ENCODE measurements at regions not wholly inside any gene's neighbourhood (a gene's known extent, or its start where the extent isn't known, plus 50 kb on each side); places are given as distances from the start of the nearest gene placed in this dataset.

GRCh38 chr22:48937032-48937639 lies 890.5 kb downstream of the BRD1 start:
- no peak for ATAC-seq

GRCh38 chr22:48936391-48936790 lies 891.3 kb downstream of the BRD1 start:
- TF ChIP-seq POLR2A (IDR thresholded peaks at IDR 0.05) (no peak), CTCF (IDR thresholded peaks at IDR 0.05) (no peak)
- ATAC-seq (no peak), DNase-seq (no peak)
- Histone ChIP-seq H3K9me3 (peaks cover 0 to 21% (median 0%) of the 10 kb centered on the region in 12 donors), H3K27ac (no peak overlapping the region), H3K4me3 (no peak overlapping the region), H3K27me3 (peaks cover 0 to 15% (median 0%) of the 10 kb centered on the region in 9 donors), H3K4me1 (no peaks in the 10 kb centered on the region), H3K36me3 (no peaks in the 10 kb centered on the region)
- WGBS, 4 donors = 83 to 91% (median 88%) methylated on average over 4 of the region's 4 CpGs
- intact Hi-C loops (cut with DNase I) = no loop called here

More at GRCh38 chr22:48937032-48937639, 890.5 kb downstream of the BRD1 start:
- H3K4me1 ChIP-seq = no peaks in the 10 kb centered on the region
- no peak overlapping the region for H3K27ac ChIP-seq
- intact Hi-C loops (cut with DNase I) = no loop called here
- peaks cover 0 to 21% (median 0%) of the 10 kb centered on the region in 12 donors for H3K9me3 ChIP-seq
- H3K36me3 ChIP-seq = no peaks in the 10 kb centered on the region
- 70 to 86% (median 76%) methylated on average over 12 of the region's 12 CpGs for WGBS, 4 donors
- no peak overlapping the region for H3K4me3 ChIP-seq
- TF ChIP-seq POLR2A (IDR thresholded peaks at IDR 0.05) (no peak), CTCF (IDR thresholded peaks at IDR 0.05) (no peak)
- DNase-seq = no peak
- H3K27me3 ChIP-seq = peaks cover 0 to 15% (median 0%) of the 10 kb centered on the region in 9 donors

GRCh38 chr22:48934446-48934845 lies 893.2 kb downstream of the BRD1 start:
- TF ChIP-seq POLR2A (IDR thresholded peaks at IDR 0.05) = no peak
- no peak for TF ChIP-seq CTCF (IDR thresholded peaks at IDR 0.05)
- Histone ChIP-seq H3K9me3 (peaks cover 0 to 21% (median 0%) of the 10 kb centered on the region in 12 donors), H3K36me3 (no peaks in the 10 kb centered on the region), H3K27ac (no peak overlapping the region), H3K4me1 (no peaks in the 10 kb centered on the region), H3K27me3 (peaks cover 0 to 15% (median 0%) of the 10 kb centered on the region in 9 donors), H3K4me3 (no peak overlapping the region)
- DNase-seq (no peak), ATAC-seq (no peak)
- intact Hi-C loops (cut with DNase I) = no loop called here
- 78 to 89% (median 82%) methylated on average over 1 of the region's 1 CpG for WGBS, 4 donors

GRCh38 chr22:48931452-48931851 lies 896.2 kb downstream of the BRD1 start:
- Histone ChIP-seq H3K27me3 (peaks cover 0 to 20% (median 0%) of the 10 kb centered on the region in 9 donors), H3K4me3 (no peak overlapping the region), H3K4me1 (no peaks in the 10 kb centered on the region), H3K27ac (no peak overlapping the region), H3K9me3 (peaks cover 0 to 16% (median 0%) of the 10 kb centered on the region in 12 donors), H3K36me3 (no peaks in the 10 kb centered on the region)
- 54 to 89% (median 75%) methylated on average over 6 of the region's 6 CpGs for WGBS, 4 donors
- ATAC-seq (no peak), DNase-seq (no peak)
- intact Hi-C loops (cut with DNase I) = no loop called here
- no peak for TF ChIP-seq CTCF (IDR thresholded peaks at IDR 0.05)
- no peak for TF ChIP-seq POLR2A (IDR thresholded peaks at IDR 0.05)

Measured in heart left ventricle (tissue), 16 donors.